HFF-Myc (cell line): ENCODE measurements at regions not wholly inside any gene's neighbourhood (a gene's known extent, or its start where the extent isn't known, plus 50 kb on each side); places are given as distances from the start of the nearest gene placed in this dataset.

ENCODE experiments used
- DNase-seq: peaks from one replicate; pipeline ENCODE4 v3.0.0-alpha.2; 2011; ENCODE audit warnings: low read depth; ENCODE audit errors: extremely low read depth
- H3K4me3 ChIP-seq: replicated peaks from 2 replicates; pipeline ENCODE4 v1.5.1; 2011; ENCODE audit warnings: low read depth, mild to moderate bottlenecking, control low read depth, low read length
- TF ChIP-seq, protein P1 (sequence below): IDR thresholded peaks from 2 replicates; pipeline ENCODE4 v1.5.1; 2012; ENCODE audit warnings: mild to moderate bottlenecking, low read depth, low read length, control low read depth; ENCODE audit errors: missing control alignments

DNA sequence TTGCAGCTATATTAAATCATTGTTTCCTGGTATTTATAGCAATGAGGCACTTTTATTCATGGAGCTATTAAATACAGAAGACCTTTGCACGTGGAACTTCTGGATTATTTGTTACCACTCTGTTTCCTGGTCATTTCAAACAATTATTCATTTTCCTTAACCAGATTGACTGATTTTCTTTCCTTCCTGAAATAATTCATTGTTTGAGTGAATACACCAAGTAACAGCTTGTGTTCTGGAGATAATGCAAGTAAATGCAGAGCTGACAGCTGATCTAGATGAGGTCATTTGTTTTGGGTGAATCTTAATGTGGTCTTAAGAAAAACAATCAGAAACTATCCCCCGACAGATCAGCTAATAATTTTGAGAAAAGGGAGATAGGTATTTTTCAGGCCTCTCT, 497.7 kb downstream of the KIF20B start:
- DNase-seq: no peak
- no peak overlapping the region for H3K4me3 ChIP-seq
- TF ChIP-seq, protein P1, sequence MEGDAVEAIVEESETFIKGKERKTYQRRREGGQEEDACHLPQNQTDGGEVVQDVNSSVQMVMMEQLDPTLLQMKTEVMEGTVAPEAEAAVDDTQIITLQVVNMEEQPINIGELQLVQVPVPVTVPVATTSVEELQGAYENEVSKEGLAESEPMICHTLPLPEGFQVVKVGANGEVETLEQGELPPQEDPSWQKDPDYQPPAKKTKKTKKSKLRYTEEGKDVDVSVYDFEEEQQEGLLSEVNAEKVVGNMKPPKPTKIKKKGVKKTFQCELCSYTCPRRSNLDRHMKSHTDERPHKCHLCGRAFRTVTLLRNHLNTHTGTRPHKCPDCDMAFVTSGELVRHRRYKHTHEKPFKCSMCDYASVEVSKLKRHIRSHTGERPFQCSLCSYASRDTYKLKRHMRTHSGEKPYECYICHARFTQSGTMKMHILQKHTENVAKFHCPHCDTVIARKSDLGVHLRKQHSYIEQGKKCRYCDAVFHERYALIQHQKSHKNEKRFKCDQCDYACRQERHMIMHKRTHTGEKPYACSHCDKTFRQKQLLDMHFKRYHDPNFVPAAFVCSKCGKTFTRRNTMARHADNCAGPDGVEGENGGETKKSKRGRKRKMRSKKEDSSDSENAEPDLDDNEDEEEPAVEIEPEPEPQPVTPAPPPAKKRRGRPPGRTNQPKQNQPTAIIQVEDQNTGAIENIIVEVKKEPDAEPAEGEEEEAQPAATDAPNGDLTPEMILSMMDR: no peak

DNA sequence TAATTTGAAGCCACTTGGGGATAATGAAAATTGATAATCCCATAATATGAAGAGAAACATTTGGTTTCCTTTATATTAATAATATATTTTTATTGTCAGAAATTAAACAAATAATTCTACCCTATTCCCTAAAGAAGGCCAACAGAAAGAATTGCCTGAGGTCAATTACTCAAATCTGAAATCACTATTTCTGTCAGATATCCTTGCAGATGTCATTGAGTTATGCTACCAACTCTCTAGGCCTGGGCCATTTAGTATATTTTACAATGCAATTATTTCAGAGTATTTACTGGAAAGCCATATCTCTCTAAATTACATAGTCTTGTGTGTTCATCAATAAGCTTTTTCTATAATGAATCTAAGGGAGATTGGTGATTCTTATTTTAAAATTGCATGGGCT, 498.1 kb downstream of the KIF20B start:
- no peak overlapping the region for H3K4me3 ChIP-seq
- TF ChIP-seq, protein P1: no peak
- DNase-seq: no peak

DNA sequence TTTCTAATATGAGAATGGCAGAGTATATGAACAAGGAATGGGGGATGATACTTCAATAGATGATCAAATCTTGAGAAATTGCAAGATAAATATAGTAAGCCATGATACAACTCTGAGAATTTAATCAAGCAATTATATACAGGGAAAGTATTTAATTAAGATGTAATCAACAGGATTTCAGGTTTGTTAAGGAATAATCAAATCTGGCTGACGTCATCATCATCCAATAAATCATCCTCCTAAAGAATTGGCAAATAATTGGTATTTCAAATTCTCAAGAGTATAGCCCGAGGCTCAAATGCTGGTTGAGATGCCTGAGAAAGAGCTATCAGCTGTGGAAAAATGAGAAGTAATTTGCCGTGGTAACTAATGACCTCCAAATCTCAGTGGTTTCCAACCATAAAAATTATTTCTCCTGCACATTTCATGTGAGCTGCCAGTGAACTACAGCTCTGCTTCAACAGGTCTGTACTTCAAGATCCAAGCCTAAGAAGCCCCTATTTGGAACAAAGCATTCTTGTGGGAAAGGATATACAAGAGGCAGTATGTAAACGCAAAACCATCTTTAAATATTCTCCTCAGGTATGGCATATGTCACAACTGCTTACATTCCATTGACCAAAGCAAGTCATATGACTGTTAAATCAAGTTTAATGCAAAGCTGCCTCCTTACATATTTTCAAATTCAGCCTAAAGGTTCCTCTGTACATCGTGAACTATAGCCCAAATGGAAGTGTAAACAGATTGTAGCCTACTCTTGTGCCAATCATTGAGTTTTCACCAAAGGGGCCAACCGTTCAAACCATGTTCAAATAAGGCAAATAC, 503.0 kb downstream of the KIF20B start:
- no peak overlapping the region for H3K4me3 ChIP-seq
- TF ChIP-seq, protein P1: no peak

DNA sequence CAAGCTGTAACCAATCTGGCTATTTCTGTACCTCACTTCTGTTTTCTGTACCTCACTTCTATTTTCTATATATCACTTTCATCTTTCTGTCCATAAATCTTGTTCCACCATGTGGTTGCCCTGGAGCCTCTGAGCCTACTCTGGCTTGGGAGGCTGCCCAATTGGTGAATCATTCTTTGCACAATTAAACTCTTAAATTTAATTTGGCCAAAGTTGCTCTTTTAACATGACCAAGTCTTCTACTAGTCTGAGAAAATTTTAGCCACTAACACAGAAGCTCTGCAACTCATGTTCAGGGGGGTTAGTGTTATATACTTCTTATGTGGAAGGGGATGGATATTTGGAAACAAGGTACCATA, 503.5 kb downstream of the KIF20B start:
- TF ChIP-seq, protein P1: no peak
- DNase-seq: peak; percentile 54

More for the DNA sequence above, 503.0 kb downstream of the KIF20B start:
- DNase-seq: no peak

DNA sequence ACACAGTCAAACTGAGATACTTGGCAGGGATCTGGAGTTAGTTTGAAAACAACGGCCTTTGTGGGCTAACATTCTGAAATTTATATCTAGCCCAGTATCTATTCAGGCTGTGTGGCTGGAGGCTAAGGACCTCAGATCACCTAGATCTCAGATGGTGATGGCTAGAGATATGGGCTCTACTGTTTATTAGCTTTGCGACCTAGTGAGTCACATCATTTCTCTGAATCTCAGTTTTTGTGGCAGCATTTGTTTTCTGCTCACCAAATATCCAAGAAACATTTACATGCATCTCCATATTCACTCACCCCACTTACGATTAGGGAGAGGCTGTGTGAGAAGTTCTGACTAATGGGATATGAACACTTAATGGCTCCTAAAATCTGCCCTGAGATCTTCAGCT, 503.9 kb downstream of the KIF20B start:
- TF ChIP-seq, protein P1: no peak
- no peak for DNase-seq
- H3K4me3 ChIP-seq: no peak overlapping the region

More for the DNA sequence above, 503.5 kb downstream of the KIF20B start:
- H3K4me3 ChIP-seq: no peak overlapping the region

DNA sequence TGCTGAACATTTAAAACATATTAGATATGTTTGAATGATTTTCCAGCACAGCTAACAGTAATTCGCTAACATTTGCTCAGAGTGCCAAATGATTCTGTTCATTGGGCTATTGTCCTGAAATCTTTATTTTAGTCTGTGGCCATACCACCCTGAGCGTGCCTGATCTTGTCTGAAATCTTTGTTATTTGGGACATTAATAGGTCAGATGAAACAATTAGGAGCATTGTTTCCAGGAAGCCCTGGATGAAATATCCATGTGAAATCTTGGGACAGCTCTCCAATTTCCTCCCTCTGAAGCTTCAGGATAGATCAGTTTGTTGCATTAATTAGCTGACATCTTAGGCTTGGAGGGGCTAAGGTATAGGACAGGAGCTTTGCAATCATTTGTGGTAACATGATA, 512.0 kb downstream of the KIF20B start:
- DNase-seq: no peak
- H3K4me3 ChIP-seq: no peak overlapping the region
- TF ChIP-seq, protein P1: no peak

DNA sequence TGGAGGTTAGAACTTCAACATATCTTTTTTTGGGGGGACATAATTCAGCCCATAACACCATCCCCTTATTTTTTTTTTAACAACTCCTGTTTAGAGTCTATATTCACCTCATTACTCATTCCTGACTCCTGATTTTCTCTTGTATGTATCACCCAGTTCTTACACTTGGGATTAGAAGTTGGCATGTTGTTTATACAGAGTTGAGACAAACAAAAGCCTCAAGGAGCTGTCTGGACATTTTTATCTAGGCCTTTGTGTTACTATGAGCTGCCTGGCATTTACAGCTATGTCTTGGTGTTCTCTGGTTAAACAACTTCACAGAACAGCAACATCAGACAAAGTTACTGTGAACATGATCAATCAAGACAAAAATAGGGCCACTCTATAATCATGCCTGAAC, 517.5 kb downstream of the KIF20B start:
- TF ChIP-seq, protein P1: no peak

More for the DNA sequence above, 517.5 kb downstream of the KIF20B start:
- no peak overlapping the region for H3K4me3 ChIP-seq
- no peak for DNase-seq
